ENCODE measurements at regions not wholly inside any gene's neighbourhood (a gene's known extent, or its start where the extent isn't known, plus 50 kb on each side); places are given as distances from the start of the nearest gene placed in this dataset.
"Not testable (repeated sequence)": the region's sequence is repeated elsewhere in the genome, so short reads cannot be mapped to it uniquely, and the experiment has no call there.

GRCh38 chr5:96321345-96321744 lies 111.7 kb downstream of the PCSK1 start:
- DNase-seq (ENCODE audit: low read depth in 4 of 4, low spot score in 2 of 4), result no peak

DNA sequence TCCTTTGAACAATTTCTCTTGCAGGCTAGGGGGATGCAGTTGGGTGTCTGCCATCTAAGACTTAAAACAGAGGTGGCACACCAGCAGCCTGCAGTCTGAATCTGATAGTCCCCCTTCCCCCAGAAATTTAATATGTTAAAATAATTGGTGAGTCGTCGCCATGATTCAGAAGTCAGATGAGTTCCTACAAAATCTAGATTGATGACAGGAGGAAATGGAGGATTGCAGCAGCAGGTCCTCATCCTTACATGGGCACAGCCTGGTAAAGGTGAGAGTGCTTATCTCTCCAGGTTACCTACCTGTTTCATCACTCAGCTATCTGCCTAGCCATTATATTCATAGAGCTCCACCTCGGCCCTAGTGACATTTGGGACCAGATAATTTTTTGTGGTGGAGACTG lies 112.3 kb downstream of the PCSK1 start:
- no peak for DNase-seq (ENCODE audit: low read depth in 4 of 4, low spot score in 2 of 4)

DNA sequence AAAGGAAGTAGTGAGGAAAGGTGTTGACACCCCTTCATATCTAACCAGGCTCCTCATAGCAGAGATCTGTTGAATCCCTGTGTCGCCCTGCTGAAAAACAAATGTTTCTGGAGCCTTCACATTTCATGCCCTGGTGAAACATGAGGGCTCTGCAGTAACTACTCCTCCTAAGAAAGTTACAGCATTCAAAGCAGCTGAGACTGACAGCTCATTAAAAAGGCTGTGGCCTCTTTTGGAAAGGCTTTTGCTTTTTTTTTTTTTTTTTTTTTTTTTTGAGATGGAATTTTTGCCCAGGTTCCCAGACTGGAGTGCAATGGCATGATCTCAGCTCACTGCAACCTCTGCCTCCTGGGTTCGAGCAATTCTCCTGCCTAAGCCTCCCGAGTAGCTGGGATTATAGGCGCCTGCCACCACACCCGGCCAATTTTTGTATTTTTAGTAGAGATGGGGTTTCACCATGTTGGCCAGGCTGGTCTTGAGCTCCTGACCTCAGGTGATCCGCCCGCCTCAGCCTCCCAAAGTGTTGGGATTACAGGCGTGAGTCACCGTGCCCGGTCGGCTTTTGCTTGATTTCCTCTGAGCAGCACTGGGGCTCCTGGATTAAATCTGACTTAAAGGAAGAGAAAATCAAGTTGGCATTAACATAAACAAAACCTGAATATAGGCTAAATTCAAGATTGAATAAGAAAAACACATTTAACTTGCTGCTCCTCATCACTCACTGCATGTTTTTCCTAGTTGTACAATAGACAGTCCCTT lies 112.9 kb downstream of the PCSK1 start:
- not testable (repeated sequence) for DNase-seq (ENCODE audit: low read depth in 4 of 4, low spot score in 2 of 4)

- no peak for DNase-seq (ENCODE audit: low read depth in 4 of 4, low spot score in 2 of 4)
Observed at GRCh38 chr5:96318569-96319110, 114.4 kb downstream of the PCSK1 start.

DNA sequence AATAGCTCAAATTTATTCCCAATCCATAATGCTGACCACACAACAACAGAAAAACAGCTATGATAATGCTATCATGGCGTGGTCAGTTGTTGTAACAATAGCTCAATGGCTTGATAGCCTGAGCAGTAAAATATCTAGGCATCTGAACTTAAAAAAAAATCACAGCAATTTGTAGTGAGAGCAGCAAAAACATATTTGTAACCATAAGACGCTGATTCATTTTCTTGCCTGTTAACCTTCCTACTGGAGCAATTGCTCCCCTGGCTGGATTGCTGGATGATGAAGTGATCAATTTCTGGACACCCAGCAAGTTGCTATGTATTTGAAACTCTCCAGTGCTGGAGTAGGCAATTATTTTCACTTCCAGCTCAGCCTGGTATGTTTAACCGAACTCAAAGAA lies 115.1 kb downstream of the PCSK1 start:
- no peak for DNase-seq (ENCODE audit: low read depth in 4 of 4, low spot score in 2 of 4)

GRCh38 chr5:96316487-96316886 lies 116.6 kb downstream of the PCSK1 start:
- DNase-seq (ENCODE audit: low read depth in 4 of 4, low spot score in 2 of 4), result no peak

DNA sequence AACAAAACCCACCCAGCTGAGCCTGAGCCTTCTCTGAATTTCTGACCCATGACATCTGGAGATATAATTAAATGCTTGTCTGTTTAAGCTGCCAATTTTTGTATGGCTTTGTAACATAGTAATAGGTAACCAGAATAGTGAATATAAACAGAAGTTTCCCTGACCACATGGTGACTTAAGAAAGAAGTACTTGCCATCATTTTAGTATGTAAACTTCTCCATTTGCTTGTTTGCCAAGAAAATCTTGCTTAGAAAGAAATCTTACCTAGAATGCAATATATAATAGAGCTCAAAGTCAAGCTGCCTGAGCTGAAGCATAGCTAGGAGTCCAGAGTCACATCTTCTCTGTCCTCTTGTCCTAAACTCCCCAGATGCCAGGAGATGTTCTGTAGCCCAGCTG lies 117.0 kb downstream of the PCSK1 start:
- no peak for DNase-seq (ENCODE audit: low read depth in 4 of 4, low spot score in 2 of 4)

GRCh38 chr5:96315431-96315830 lies 117.6 kb downstream of the PCSK1 start:
- no peak for DNase-seq (ENCODE audit: low read depth in 4 of 4, low spot score in 2 of 4)

GRCh38 chr5:96312383-96312782 lies 120.7 kb downstream of the PCSK1 start:
- DNase-seq (ENCODE audit: low read depth in 4 of 4, low spot score in 2 of 4), result no peak

GRCh38 chr5:96307047-96307446 lies 126.0 kb downstream of the PCSK1 start:
- DNase-seq (ENCODE audit: low read depth in 4 of 4, low spot score in 2 of 4), result not testable (repeated sequence)

DNA sequence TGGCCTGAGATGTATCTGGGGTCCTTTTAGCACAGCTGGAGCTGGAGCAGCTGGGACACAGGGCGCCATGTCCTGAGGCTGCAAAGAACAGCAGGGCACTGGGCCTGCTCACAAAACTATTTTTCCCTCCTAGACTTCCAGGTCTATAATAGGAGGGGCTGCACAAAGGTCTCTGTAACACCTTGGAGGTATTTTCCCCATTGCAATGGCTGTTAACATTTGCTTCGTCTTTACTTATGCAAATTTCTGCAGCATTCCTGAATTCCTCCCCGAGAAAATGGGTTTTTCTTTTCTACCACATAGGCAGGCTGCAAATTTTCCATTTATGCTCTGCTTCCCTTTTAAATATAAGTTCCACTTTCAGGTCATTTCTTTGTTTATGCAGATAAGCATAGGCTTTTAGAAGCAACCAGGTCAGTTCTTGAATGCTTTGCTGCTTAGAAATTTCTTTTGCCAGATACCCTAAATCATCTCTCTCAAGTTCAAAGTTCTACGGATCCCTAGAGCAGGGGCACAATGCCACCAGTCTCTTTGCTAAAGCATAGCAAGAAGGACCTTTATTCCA lies 130.8 kb downstream of the PCSK1 start:
- no peak for DNase-seq (ENCODE audit: low read depth in 4 of 4, low spot score in 2 of 4)

DNA sequence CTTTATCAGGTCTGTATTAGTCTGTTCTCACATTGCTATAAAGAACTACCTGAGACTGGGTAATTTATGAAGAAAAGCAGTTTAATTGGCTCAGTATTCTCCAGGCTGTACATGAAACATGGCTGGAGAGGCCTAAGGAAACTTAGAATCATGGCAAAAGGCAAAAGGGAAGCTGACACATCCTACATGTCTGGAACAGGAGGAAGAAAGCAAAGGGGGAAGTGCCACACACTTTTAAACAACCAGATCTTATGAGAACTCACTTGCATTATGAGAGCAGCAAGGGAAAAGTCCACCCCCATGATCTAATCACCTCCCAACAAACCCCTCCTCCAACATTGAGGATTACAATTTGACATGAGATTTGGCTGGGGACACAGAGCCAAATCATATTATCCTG lies 132.1 kb downstream of the PCSK1 start:
- no peak for DNase-seq (ENCODE audit: low read depth in 4 of 4, low spot score in 2 of 4)

GRCh38 chr5:96297867-96298266 lies 135.2 kb downstream of the PCSK1 start:
- no peak for DNase-seq (ENCODE audit: low read depth in 4 of 4, low spot score in 2 of 4)

- DNase-seq (ENCODE audit: low read depth in 4 of 4, low spot score in 2 of 4), result no peak
Observed at GRCh38 chr5:96297290-96297689, 135.8 kb downstream of the PCSK1 start.

DNA sequence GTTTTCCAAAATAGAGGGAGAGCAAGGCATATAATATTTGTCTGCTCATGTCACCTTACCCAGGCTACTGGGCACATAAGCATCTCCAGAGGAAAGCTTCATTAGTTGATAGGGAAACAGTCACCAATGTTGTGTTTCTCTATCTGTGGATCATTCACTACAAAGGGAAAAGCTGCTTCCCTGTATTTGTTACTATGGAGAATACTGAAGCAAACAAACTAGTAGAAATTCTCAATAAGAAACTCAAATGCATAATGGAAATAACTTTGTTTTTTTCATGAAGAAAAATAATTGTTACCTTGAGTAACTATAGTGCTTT lies 138.2 kb downstream of the PCSK1 start:
- no peak for DNase-seq (ENCODE audit: low read depth in 4 of 4, low spot score in 2 of 4)

GRCh38 chr5:96293966-96294883 lies 138.8 kb downstream of the PCSK1 start:
- DNase-seq (ENCODE audit: low read depth in 4 of 4, low spot score in 2 of 4), result no peak

- DNase-seq (ENCODE audit: low read depth in 4 of 4, low spot score in 2 of 4), result no peak
Observed at GRCh38 chr5:96292582-96293247, 140.3 kb downstream of the PCSK1 start.

DNA sequence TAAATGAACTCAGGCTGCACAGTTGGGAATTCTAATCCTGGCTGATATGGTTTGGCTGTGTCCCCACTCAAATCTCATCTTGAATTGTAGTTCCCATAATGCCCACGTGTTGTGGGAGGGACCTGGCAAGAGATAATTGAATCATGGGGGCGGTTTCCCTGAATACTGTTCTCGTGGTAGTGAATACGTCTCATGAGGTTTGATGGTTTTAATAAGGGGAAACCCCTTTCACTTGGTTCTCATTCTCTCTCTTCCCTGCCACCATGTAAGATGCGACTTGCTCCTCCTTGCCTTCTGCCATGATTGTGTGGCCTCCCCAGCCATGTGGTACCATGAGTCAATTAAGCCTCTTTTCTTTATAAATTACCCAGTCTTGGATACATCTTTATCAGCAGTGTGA lies 143.8 kb downstream of the PCSK1 start:
- DNase-seq (ENCODE audit: low read depth in 4 of 4, low spot score in 2 of 4), result not testable (repeated sequence)

DNA sequence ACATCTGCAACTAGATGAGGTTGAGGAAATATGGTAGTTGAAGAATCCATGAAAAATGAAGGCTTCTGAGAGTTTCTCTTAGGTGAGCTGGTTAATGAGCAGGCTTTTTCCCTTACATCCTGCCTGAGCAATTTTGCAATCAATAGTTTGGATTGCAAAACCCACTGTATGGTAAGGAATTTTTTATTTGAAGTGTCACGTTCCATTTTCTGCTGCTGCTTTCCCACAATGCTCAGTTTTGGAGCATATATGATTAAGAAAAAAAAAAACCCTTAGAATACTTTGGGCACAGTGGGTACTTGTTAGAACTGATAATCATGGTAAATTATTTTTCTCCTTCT lies 144.2 kb downstream of the PCSK1 start:
- no peak for DNase-seq (ENCODE audit: low read depth in 4 of 4, low spot score in 2 of 4)

DNA sequence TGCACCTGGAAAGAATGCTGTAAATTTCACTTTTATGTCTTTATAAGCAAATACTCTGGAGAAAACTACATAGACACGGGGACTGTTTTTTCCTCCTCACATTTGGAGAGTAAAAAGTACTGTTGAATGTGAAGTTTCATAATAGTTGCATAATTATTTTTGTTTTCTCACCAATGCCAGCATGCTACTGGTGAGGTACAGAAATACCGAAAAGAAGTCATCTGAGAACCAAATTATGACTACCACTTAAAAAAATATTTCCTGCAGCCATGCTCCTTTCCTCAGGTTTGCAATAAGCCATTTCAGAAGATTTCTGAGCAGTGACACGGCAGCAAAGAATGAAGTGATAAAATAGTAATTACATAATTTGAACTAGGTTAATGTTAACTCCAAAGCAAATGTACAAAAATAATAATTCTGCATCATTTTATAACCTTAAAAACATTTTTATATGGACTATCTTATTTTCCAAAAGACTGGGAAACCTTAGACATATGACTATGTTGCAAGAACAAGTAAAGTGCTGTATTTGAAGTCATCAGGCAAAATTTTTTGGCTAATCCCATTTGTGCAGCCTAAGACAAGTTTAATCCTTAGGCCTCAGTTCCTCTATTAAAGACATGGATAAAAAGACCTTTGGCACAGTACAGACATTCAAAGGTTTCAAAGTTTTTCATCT lies 144.7 kb downstream of the PCSK1 start:
- DNase-seq (ENCODE audit: low read depth in 4 of 4, low spot score in 2 of 4), result no peak
